MM.1S (cell line): ENCODE measurements at regions not wholly inside any gene's neighbourhood (a gene's known extent, or its start where the extent isn't known, plus 50 kb on each side); places are given as distances from the start of the nearest gene placed in this dataset.

Experiments used
- CTCF ChIP-seq: fragments of 300-600 bp; sonication (generic); IDR thresholded peaks from 2 replicates; pipeline ENCODE4 v1.5.1; 2016; ENCODE audit warnings: antibody characterized with exemption, low read length, mixed read lengths
- EZH2phosphoT487 ChIP-seq: fragments of 300-600 bp; sonication (generic); IDR thresholded peaks from 2 replicates; pipeline ENCODE4 v1.6.1; 2018; ENCODE audit warnings: antibody characterized with exemption, low read length

GRCh38 chr11:115941044-115941443 is 436.8 kb upstream of the CADM1 start:
- TF ChIP-seq CTCF (no peak), EZH2phosphoT487 (no peak)
